Inferior parietal cortex (tissue), 1 donor: ENCODE measurements at regions not wholly inside any gene's neighbourhood (a gene's known extent, or its start where the extent isn't known, plus 50 kb on each side); places are given as distances from the start of the nearest gene placed in this dataset.

Experiments used
- DNase-seq: peaks from one replicate; pipeline ENCODE4 v3.0.0-alpha.2; 2016; ENCODE audit errors: extremely low spot score

DNA sequence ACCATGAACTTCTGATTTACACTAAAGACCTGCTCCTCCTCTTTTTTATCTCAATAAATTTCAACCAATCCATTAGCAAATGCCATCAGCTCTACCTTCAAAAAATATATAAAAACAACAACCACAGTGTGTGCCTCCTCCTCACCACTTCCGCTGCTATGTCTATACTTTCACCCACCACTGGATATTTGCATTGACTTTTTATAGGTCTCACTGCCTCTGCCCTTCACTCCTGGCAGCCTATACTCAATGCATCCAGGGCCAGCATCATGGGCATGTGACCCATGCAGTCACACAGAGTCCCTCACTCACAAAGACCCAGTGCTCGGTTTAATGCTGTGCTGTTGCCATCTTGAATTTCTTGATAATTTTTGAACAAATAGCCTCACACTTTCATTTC lies 53.5 kb upstream of the CCDC54 start:
- no peak for DNase-seq

DNA sequence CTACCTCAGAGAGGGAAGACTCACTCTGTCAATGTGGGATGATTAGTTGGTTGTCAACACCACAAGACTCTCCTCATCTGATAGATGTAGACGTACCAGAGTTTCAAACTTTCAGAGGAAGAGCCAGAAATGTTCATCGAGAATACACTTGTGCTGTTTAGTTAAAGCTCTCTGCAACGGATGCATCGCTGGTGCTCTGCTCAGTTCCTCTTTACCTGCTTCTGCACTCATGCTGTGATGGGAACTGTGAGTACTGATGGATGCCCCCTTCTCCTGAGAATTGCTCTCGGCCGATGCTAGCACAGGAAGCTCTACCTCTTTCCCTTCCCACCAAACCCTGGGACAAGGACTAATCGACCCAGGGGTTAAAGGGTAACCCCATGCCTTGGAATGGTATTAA lies 51.8 kb upstream of the CCDC54 start:
- DNase-seq: no peak
